ENCODE measurements at regions not wholly inside any gene's neighbourhood (a gene's known extent, or its start where the extent isn't known, plus 50 kb on each side); places are given as distances from the start of the nearest gene placed in this dataset.

DNA sequence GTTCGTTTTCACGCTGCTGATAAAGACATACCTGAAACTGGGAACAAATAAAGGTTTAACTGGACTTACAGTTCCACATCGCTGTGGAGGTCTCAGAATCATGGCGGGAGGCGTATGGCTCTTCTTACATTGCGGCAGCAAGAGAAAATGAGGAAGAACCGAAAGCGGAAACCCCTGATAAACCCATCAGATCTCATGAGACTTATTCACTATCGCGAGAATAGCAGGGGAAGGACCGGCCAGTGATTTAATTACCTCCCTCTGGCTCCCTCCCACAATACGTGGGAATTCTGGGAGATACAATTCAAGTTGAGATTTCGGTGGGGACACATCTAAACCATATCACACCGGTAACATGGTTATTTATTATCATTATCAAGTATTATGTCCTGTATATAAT, 2204.5 kb downstream of the ARAP2 start (continued):
- no peak for TF ChIP-seq CBX8 (IDR thresholded peaks at IDR 0.05; ENCODE audit: borderline replicate concordance, low read depth, low read length)
- no peak for TF ChIP-seq HDAC2 (IDR thresholded peaks at IDR 0.05; ENCODE audit: borderline replicate concordance in 1 of 2, low read depth in 2 of 2, low read length in 2 of 2)
- TF ChIP-seq CTBP2 (IDR thresholded peaks at IDR 0.05; ENCODE audit: borderline replicate concordance, insufficient read depth, insufficient read length, low read length), result no peak
- no peak for TF ChIP-seq NRF1 (IDR thresholded peaks at IDR 0.05; ENCODE audit: low read depth, low read length)
- no peak for TF ChIP-seq KDM5A (IDR thresholded peaks at IDR 0.05; ENCODE audit: low read length)
- TF ChIP-seq SP1 (IDR thresholded peaks at IDR 0.05; ENCODE audit: low read depth, low read length), result no peak
- no peak for TF ChIP-seq SP4 (IDR thresholded peaks at IDR 0.05; ENCODE audit: low read length)
- no peak for TF ChIP-seq JUND (IDR thresholded peaks at IDR 0.05; ENCODE audit: low read length)
- TF ChIP-seq, protein P1, sequence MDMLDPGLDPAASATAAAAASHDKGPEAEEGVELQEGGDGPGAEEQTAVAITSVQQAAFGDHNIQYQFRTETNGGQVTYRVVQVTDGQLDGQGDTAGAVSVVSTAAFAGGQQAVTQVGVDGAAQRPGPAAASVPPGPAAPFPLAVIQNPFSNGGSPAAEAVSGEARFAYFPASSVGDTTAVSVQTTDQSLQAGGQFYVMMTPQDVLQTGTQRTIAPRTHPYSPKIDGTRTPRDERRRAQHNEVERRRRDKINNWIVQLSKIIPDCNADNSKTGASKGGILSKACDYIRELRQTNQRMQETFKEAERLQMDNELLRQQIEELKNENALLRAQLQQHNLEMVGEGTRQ (IDR thresholded peaks at IDR 0.05; ENCODE audit: low read length), result no peak
- no peak for TF ChIP-seq BRCA1 (IDR thresholded peaks at IDR 0.05; ENCODE audit: low read depth, low read length)
- no peak for TF ChIP-seq ASH2L (IDR thresholded peaks at IDR 0.05; ENCODE audit: low read length)
- TF ChIP-seq SUZ12 (IDR thresholded peaks at IDR 0.05; ENCODE audit: low read length), result no peak
- TF ChIP-seq HDAC6 (IDR thresholded peaks at IDR 0.05; ENCODE audit: low read depth, low read length), result no peak
- no peak for TF ChIP-seq EGR1 (IDR thresholded peaks at IDR 0.05; ENCODE audit: borderline replicate concordance, low read depth, low read length)
- no peak for TF ChIP-seq CEBPB (IDR thresholded peaks at IDR 0.05; ENCODE audit: low read depth, low read length)
- TF ChIP-seq SAP30 (IDR thresholded peaks at IDR 0.05; ENCODE audit: insufficient read depth, insufficient replicate concordance, low read length), result no peak
